Spleen (tissue), 11 donors: ENCODE measurements at regions not wholly inside any gene's neighbourhood (a gene's known extent, or its start where the extent isn't known, plus 50 kb on each side); places are given as distances from the start of the nearest gene placed in this dataset.

Experiments used
- DNase-seq: peaks from one replicate; pipeline ENCODE4 v3.0.0-alpha.2; 2020
- H3K27ac ChIP-seq, 8 donors: fragments of 200-600 bp; sonication (generic) in 7 of 8; 1 replicate in 4 of 8; 2 replicates in 4 of 8; pipeline versions ENCODE4 v1.5.0 to v1.8.0; 2016 to 2021; ENCODE audit warnings: inconsistent platforms in 4 of 8, mild to moderate bottlenecking in 4 of 8, moderate library complexity in 1 of 8
- H3K27me3 ChIP-seq, 7 donors: fragments of 200-600 bp; sonication (generic) in 6 of 7; replicated peaks in 1 of 7; 1 replicate in 4 of 7; 2 replicates in 3 of 7; pipeline versions ENCODE4 v1.5.0 to v1.8.0; 2016 to 2021; ENCODE audit warnings: inconsistent platforms in 3 of 7, mild to moderate bottlenecking in 1 of 7
- H3K36me3 ChIP-seq, 6 donors: fragments of 200-600 bp; sonication (generic) in 5 of 6; 1 replicate in 4 of 6; 2 replicates in 2 of 6; pipeline versions ENCODE4 v1.5.0 to v1.8.0; 2016 to 2021; ENCODE audit warnings: inconsistent platforms in 2 of 6
- H3K4me1 ChIP-seq, 6 donors: fragments of 200-600 bp; sonication (generic) in 5 of 6; 1 replicate in 3 of 6; 2 replicates in 3 of 6; pipeline versions ENCODE4 v1.5.0 to v1.8.0; 2016 to 2021; ENCODE audit warnings: inconsistent platforms in 3 of 6
- H3K4me3 ChIP-seq, 8 donors: fragments of 200-600 bp; sonication (generic) in 7 of 8; 1 replicate in 4 of 8; 2 replicates in 4 of 8; pipeline versions ENCODE4 v1.5.0 to v1.8.0; 2016 to 2021; ENCODE audit warnings: inconsistent platforms in 4 of 8, mild to moderate bottlenecking in 4 of 8, moderate library complexity in 2 of 8
- H3K9me3 ChIP-seq, 8 donors: fragments of 200-600 bp; sonication (generic) in 7 of 8; 1 replicate in 4 of 8; 2 replicates in 4 of 8; pipeline versions ENCODE4 v1.5.0 to v1.8.0; 2016 to 2021; ENCODE audit warnings: inconsistent platforms in 4 of 8
- CTCF ChIP-seq, 11 experiments: fragments of 200-600 bp in 7 of 11; fragments of 450-650 bp in 4 of 11; sonication (generic) in 4 of 11; IDR thresholded peaks in 8 of 11; conservative IDR thresholded peaks in 3 of 11; 1 replicate in 7 of 11; 2 replicates in 4 of 11; pipeline versions ENCODE4 v1.4.0 to v1.8.0; 2016 to 2021; ENCODE audit warnings: antibody characterized with exemption in 11 of 11, inconsistent platforms in 4 of 11, mild to moderate bottlenecking in 1 of 11
- POLR2A ChIP-seq, 3 donors: fragments of 450-650 bp; IDR thresholded peaks; one replicate each; pipeline ENCODE4 v1.5.1; 2017; ENCODE audit warnings: antibody characterized with exemption in 3 of 3, mild to moderate bottlenecking in 1 of 3
- POLR2AphosphoS5 ChIP-seq, 3 donors: sonication (generic); formaldehyde crosslinking; IDR thresholded peaks; one replicate each; pipeline ENCODE4 v1.5.1; 2017; ENCODE audit warnings: antibody characterized with exemption in 3 of 3
- WGBS, 5 donors: extraction: QIAGEN DNeasy Blood & Tissue Kit in 3 of 5; methylation state at CpG; one replicate each; pipeline versions ENCODE4 v1.1.5 to v1.1.7; 2013 to 2018; 5-methylcytosine and 5-hydroxymethylcytosine counted together
- intact Hi-C: fragments of 100-400 bp; cut with DNase I; formaldehyde crosslinking; loops from one replicate; pipeline ENCODE4 v1.15.0; 2023; ENCODE audit warnings: low total_unique reads
- donor health status: healthy with polysubstance abuse.
- donor health status: DM: no; HTN: no; CAD: no; lungs with moderate emphysema.
- donor health status: DM: no; HTN: no; CAD: no.
- donor health status: Bipolar disorder and iron deficiency.
- donor health status: healthy.
- donor health status: DM: no; HTN: no; CAD: no.
- donor health status: DM: yes; HTN: yes; CAD: no.

GRCh38 chr17:73758245-73758644 is 114.0 kb upstream of the SDK2 start:
- intact Hi-C loops: no loop called here
- TF ChIP-seq POLR2AphosphoS5 (IDR thresholded peaks at IDR 0.05): no peak
- no peak for TF ChIP-seq CTCF (IDR thresholded peaks at IDR 0.05 in 8 of 11, conservative IDR thresholded peaks at IDR 0.05 in 3 of 11)
- TF ChIP-seq POLR2A (IDR thresholded peaks at IDR 0.05): no peak
- 46 to 56% (median 49%) methylated on average over 7 of the region's 7 CpGs for WGBS, 5 donors
- Histone ChIP-seq H3K27me3 (peaks cover 0 to 5% (median 0%) of the 10 kb centered on the region in 7 donors), H3K36me3 (no peaks in the 10 kb centered on the region), H3K27ac (no peak overlapping the region), H3K4me3 (no peak overlapping the region), H3K9me3 (no peaks in the 10 kb centered on the region), H3K4me1 (peaks cover 0 to 17% (median 5%) of the 10 kb centered on the region in 6 donors)
- DNase-seq: no peak

- DNase-seq: no peak
- no peaks in the 10 kb centered on the region for H3K9me3 ChIP-seq
- H3K4me3 ChIP-seq: no peak overlapping the region
- peaks cover 0 to 17% (median 5%) of the 10 kb centered on the region in 6 donors for H3K4me1 ChIP-seq
- H3K36me3 ChIP-seq: no peaks in the 10 kb centered on the region
- intact Hi-C loops: no loop called here
- no peak for TF ChIP-seq CTCF (IDR thresholded peaks at IDR 0.05 in 8 of 11, conservative IDR thresholded peaks at IDR 0.05 in 3 of 11)
- no peak for TF ChIP-seq POLR2AphosphoS5 (IDR thresholded peaks at IDR 0.05)
- TF ChIP-seq POLR2A (IDR thresholded peaks at IDR 0.05): no peak
- H3K27ac ChIP-seq: no peak overlapping the region
- H3K27me3 ChIP-seq: peaks cover 0 to 5% (median 0%) of the 10 kb centered on the region in 7 donors
- WGBS, 5 donors: 60 to 78% (median 63%) methylated on average over 8 of the region's 8 CpGs
Observed at GRCh38 chr17:73759324-73759723, 115.1 kb upstream of the SDK2 start.

- no peak overlapping the region for H3K4me3 ChIP-seq
- peaks cover 0 to 17% (median 5%) of the 10 kb centered on the region in 6 donors for H3K4me1 ChIP-seq
- no peaks in the 10 kb centered on the region for H3K9me3 ChIP-seq
- TF ChIP-seq POLR2A (IDR thresholded peaks at IDR 0.05): no peak
- TF ChIP-seq POLR2AphosphoS5 (IDR thresholded peaks at IDR 0.05): no peak
- no peak for TF ChIP-seq CTCF (IDR thresholded peaks at IDR 0.05 in 8 of 11, conservative IDR thresholded peaks at IDR 0.05 in 3 of 11)
- H3K27ac ChIP-seq: no peak overlapping the region
- intact Hi-C loops: no loop called here
- DNase-seq: no peak
- 71 to 77% (median 75%) methylated on average over 18 of the region's 18 CpGs for WGBS, 5 donors
- H3K27me3 ChIP-seq: peaks cover 0 to 5% (median 0%) of the 10 kb centered on the region in 7 donors
- no peaks in the 10 kb centered on the region for H3K36me3 ChIP-seq
Observed at GRCh38 chr17:73759734-73760438, 115.6 kb upstream of the SDK2 start.

GRCh38 chr17:73760439-73760758 is 116.2 kb upstream of the SDK2 start:
- 63 to 77% (median 69%) methylated on average over 3 to 5 of the region's 5 CpGs for WGBS, 5 donors
- no peak for DNase-seq
- Histone ChIP-seq H3K27ac (no peak overlapping the region), H3K27me3 (peaks cover 0 to 5% (median 0%) of the 10 kb centered on the region in 7 donors), H3K36me3 (no peaks in the 10 kb centered on the region), H3K4me1 (peaks cover 0 to 17% (median 5%) of the 10 kb centered on the region in 6 donors), H3K4me3 (no peak overlapping the region), H3K9me3 (no peaks in the 10 kb centered on the region)
- no peak for TF ChIP-seq POLR2A (IDR thresholded peaks at IDR 0.05)
- TF ChIP-seq CTCF (IDR thresholded peaks at IDR 0.05 in 8 of 11, conservative IDR thresholded peaks at IDR 0.05 in 3 of 11): no peak
- no peak for TF ChIP-seq POLR2AphosphoS5 (IDR thresholded peaks at IDR 0.05)
- intact Hi-C loops: no loop called here
